K562 (cell line): ENCODE measurements at regions not wholly inside any gene's neighbourhood (a gene's known extent, or its start where the extent isn't known, plus 50 kb on each side); places are given as distances from the start of the nearest gene placed in this dataset.

ENCODE experiments used
- ATAC-seq: fragments of 200-7000 bp; cut with Tn5 transposase; 3 replicates; pipeline ENCODE4 v1.9.1; 2020; ENCODE audit warnings: moderate library complexity
- BruUV-seq: library from RNA; stranded (reverse); fragments of 400-500 nt; replicated peaks from 2 replicates; lab custom pipeline; 2021; lab: Mats Ljungman, UMichigan
- CTCF ChIA-PET: fragments of 300-600 bp; formaldehyde crosslinking; extraction: SDS; loops from one replicate; lab custom pipeline; 2021; ENCODE audit warnings: low intra/inter-chr PET ratio; lab: Yijun Ruan, JAX
- POLR2A ChIA-PET: fragments of 300-600, 350-650 bp; sonication (Branson Sonifier 250); formaldehyde crosslinking; extraction: SDS; loops from one replicate; lab custom pipeline; 2021; ENCODE audit warnings: antibody characterized with exemption, inconsistent platforms; lab: Yijun Ruan, JAX
- DNase-seq, 4 experiments: peaks; one replicate each; pipeline versions ENCODE4 v3.0.0 to v3.0.0-alpha.2; 2011 to 2018; ENCODE audit warnings: low spot score in 3 of 4, mixed read lengths in 3 of 4; ENCODE audit errors: extremely low read depth in 1 of 4
- FAIRE-seq: peaks from 2 replicates; lab custom pipeline; 2011; peaks lifted over from hg19 to GRCh38; lab: Jason Lieb, UNC
- H2AFZ ChIP-seq: 2 replicates; pipeline ENCODE4 v1.6.0; 2011; ENCODE audit warnings: low read depth, low read length, control low read depth, inconsistent platforms
- H3K27ac ChIP-seq: fragments of 200-600 bp; 3 replicates; pipeline ENCODE4 v1.8.0; 2011; ENCODE audit warnings: low read depth, mild to moderate bottlenecking, control low read depth, inconsistent platforms, low read length, moderate library complexity, mixed read lengths; ENCODE audit errors: extremely low read depth
- H3K27me3 ChIP-seq, 2 experiments: fragments of 300-600 bp in 1 of 2; 2 replicates in 1 of 2; 3 replicates in 1 of 2; pipeline versions ENCODE4 v1.6.0 to v1.8.0; 2011; ENCODE audit warnings: inconsistent platforms in 2 of 2, low read length in 2 of 2, mild to moderate bottlenecking in 1 of 2, mixed read lengths in 1 of 2, moderate library complexity in 1 of 2; ENCODE audit not compliant: control insufficient read depth in 2 of 2, insufficient read depth in 2 of 2
- H3K36me3 ChIP-seq: fragments of 300-600 bp; 3 replicates; pipeline ENCODE4 v1.8.0; 2011; ENCODE audit warnings: mild to moderate bottlenecking, low read length, inconsistent platforms; ENCODE audit not compliant: control insufficient read depth, insufficient read depth
- H3K4me1 ChIP-seq, 2 experiments: fragments of 200-600 bp in 1 of 2; replicated peaks in 1 of 2; 2 replicates in 1 of 2; 3 replicates in 1 of 2; pipeline versions ENCODE4 v1.5.1 to v1.8.0; 2011; ENCODE audit warnings: inconsistent platforms in 2 of 2, low read length in 2 of 2, mild to moderate bottlenecking in 1 of 2, mixed read lengths in 1 of 2, moderate library complexity in 1 of 2; ENCODE audit not compliant: control insufficient read depth in 2 of 2, insufficient read depth in 2 of 2
- H3K4me2 ChIP-seq: 2 replicates; pipeline ENCODE4 v1.6.1; 2011; ENCODE audit warnings: low read length, control low read depth, inconsistent platforms, mixed read lengths; ENCODE audit not compliant: insufficient read depth
- H3K4me3 ChIP-seq: fragments of 200-600 bp; sonication (generic), shearing (Covaris generic); 2 replicates; pipeline ENCODE4 v1.5.1; 2016; ENCODE audit warnings: control low read depth, inconsistent platforms
- H3K79me2 ChIP-seq: fragments of 200-600 bp; 3 replicates; pipeline ENCODE4 v1.8.0; 2011; ENCODE audit warnings: low read length, inconsistent platforms; ENCODE audit not compliant: control insufficient read depth, insufficient read depth
- H3K9ac ChIP-seq, 2 experiments: 2 replicates each; pipeline versions ENCODE4 v1.6.0 to v1.6.1; 2011; ENCODE audit warnings: low read depth in 2 of 2, low read length in 2 of 2, control low read depth in 1 of 2, inconsistent platforms in 1 of 2, mild to moderate bottlenecking in 1 of 2, mixed read lengths in 1 of 2; ENCODE audit not compliant: insufficient read depth in 1 of 2
- H3K9me1 ChIP-seq: one replicate; pipeline ENCODE4 v1.6.0; 2011; ENCODE audit warnings: inconsistent platforms, mild to moderate bottlenecking, low read length, moderate library complexity; ENCODE audit not compliant: control insufficient read depth, insufficient read depth
- H3K9me3 ChIP-seq: replicated peaks from 2 replicates; pipeline ENCODE4 v1.5.1; 2011; ENCODE audit warnings: low read depth, low read length, inconsistent platforms; ENCODE audit not compliant: control insufficient read depth, insufficient read depth
- H4K20me1 ChIP-seq: replicated peaks from 2 replicates; pipeline ENCODE4 v1.6.1; 2011; ENCODE audit warnings: low read length, inconsistent platforms, mixed read lengths; ENCODE audit not compliant: control insufficient read depth, insufficient read depth
- CBFA2T3 ChIP-seq: fragments of 450-650 bp; IDR thresholded peaks from 2 replicates; pipeline ENCODE4 v1.6.1; 2017
- HNRNPL ChIP-seq: fragments of 200-400 bp; formaldehyde crosslinking; IDR thresholded peaks from 2 replicates; pipeline ENCODE4 v1.6.1; 2017; ENCODE audit warnings: low read depth, mild to moderate bottlenecking, low read length
- SPI1 ChIP-seq: IDR thresholded peaks from 2 replicates; pipeline ENCODE4 v1.6.1; 2011; ENCODE audit warnings: low read depth, low read length, control low read depth, borderline replicate concordance
- WGBS: fragments of 100-300 bp; shearing (Covaris generic); methylation state at CpG from one replicate; pipeline ENCODE4 v1.1.6; 2016; ENCODE audit warnings: low coverage, mixed read lengths; ENCODE audit not compliant: insufficient coverage; ENCODE audit errors: missing lambda C conversion rate; 5-methylcytosine and 5-hydroxymethylcytosine counted together
- in situ Hi-C: fragments of 300-500 bp; cut with MboI; formaldehyde crosslinking; loops from 4 replicates; pipeline ENCODE4 v1.15.0; 2018; ENCODE audit warnings: inconsistent platforms, mixed read lengths
- intact Hi-C: fragments of 100-400 bp; cut with micrococcal nuclease; formaldehyde crosslinking; loops from 2 replicates; pipeline ENCODE4 v1.14.2; 2022
- TF ChIP-seq, protein P1 (sequence below): IDR thresholded peaks from 2 replicates; pipeline ENCODE4 v1.6.1; 2014; ENCODE audit warnings: antibody characterized with exemption
- TF ChIP-seq, protein P2 (sequence below): fragments of 450-650 bp; IDR thresholded peaks from 2 replicates; pipeline ENCODE4 v1.6.1; 2016; ENCODE audit warnings: low read depth

DNA sequence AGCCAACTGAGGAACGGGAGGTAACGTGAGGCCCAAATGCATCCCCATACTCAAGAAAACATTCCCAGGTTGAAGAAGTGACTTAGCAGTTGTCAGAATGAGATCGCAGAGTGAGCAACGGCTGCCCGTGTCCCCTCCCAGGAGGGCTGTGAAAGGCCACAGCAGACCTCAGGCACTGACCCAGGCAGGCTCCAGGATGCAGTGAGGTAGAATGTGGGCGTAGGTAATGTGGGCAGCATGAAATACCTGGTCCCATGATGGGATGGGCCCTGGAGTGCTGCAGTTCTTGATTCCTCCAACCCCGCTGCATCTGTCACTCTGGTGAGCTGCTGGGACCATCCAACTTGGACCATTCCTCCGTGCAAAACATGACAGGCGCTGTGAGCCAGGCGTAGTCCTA is 74.8 kb downstream of the NSMCE3 start:
- intact Hi-C loops (no loop called here), in situ Hi-C loops (no loop called here)
- no peaks in the 10 kb centered on the region for H3K36me3 ChIP-seq
- POLR2A ChIA-PET: no interaction called here
- no peak overlapping the region for H2AFZ ChIP-seq
- no peak overlapping the region for H3K4me2 ChIP-seq
- 0% methylated on average over 10 of the region's 10 CpGs for WGBS
- no peaks in the 10 kb centered on the region for H3K9me3 ChIP-seq
- no peak overlapping the region for H3K27ac ChIP-seq
- DNase-seq (no peak), ATAC-seq (no peak), FAIRE-seq (no peak)
- TF ChIP-seq HNRNPL: no peak
- TF ChIP-seq CBFA2T3: no peak
- TF ChIP-seq SPI1: no peak
- TF ChIP-seq, protein P1, sequence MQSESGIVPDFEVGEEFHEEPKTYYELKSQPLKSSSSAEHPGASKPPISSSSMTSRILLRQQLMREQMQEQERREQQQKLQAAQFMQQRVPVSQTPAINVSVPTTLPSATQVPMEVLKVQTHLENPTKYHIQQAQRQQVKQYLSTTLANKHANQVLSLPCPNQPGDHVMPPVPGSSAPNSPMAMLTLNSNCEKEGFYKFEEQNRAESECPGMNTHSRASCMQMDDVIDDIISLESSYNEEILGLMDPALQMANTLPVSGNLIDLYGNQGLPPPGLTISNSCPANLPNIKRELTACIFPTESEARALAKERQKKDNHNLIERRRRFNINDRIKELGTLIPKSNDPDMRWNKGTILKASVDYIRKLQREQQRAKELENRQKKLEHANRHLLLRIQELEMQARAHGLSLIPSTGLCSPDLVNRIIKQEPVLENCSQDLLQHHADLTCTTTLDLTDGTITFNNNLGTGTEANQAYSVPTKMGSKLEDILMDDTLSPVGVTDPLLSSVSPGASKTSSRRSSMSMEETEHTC: no peak
- TF ChIP-seq, protein P2, sequence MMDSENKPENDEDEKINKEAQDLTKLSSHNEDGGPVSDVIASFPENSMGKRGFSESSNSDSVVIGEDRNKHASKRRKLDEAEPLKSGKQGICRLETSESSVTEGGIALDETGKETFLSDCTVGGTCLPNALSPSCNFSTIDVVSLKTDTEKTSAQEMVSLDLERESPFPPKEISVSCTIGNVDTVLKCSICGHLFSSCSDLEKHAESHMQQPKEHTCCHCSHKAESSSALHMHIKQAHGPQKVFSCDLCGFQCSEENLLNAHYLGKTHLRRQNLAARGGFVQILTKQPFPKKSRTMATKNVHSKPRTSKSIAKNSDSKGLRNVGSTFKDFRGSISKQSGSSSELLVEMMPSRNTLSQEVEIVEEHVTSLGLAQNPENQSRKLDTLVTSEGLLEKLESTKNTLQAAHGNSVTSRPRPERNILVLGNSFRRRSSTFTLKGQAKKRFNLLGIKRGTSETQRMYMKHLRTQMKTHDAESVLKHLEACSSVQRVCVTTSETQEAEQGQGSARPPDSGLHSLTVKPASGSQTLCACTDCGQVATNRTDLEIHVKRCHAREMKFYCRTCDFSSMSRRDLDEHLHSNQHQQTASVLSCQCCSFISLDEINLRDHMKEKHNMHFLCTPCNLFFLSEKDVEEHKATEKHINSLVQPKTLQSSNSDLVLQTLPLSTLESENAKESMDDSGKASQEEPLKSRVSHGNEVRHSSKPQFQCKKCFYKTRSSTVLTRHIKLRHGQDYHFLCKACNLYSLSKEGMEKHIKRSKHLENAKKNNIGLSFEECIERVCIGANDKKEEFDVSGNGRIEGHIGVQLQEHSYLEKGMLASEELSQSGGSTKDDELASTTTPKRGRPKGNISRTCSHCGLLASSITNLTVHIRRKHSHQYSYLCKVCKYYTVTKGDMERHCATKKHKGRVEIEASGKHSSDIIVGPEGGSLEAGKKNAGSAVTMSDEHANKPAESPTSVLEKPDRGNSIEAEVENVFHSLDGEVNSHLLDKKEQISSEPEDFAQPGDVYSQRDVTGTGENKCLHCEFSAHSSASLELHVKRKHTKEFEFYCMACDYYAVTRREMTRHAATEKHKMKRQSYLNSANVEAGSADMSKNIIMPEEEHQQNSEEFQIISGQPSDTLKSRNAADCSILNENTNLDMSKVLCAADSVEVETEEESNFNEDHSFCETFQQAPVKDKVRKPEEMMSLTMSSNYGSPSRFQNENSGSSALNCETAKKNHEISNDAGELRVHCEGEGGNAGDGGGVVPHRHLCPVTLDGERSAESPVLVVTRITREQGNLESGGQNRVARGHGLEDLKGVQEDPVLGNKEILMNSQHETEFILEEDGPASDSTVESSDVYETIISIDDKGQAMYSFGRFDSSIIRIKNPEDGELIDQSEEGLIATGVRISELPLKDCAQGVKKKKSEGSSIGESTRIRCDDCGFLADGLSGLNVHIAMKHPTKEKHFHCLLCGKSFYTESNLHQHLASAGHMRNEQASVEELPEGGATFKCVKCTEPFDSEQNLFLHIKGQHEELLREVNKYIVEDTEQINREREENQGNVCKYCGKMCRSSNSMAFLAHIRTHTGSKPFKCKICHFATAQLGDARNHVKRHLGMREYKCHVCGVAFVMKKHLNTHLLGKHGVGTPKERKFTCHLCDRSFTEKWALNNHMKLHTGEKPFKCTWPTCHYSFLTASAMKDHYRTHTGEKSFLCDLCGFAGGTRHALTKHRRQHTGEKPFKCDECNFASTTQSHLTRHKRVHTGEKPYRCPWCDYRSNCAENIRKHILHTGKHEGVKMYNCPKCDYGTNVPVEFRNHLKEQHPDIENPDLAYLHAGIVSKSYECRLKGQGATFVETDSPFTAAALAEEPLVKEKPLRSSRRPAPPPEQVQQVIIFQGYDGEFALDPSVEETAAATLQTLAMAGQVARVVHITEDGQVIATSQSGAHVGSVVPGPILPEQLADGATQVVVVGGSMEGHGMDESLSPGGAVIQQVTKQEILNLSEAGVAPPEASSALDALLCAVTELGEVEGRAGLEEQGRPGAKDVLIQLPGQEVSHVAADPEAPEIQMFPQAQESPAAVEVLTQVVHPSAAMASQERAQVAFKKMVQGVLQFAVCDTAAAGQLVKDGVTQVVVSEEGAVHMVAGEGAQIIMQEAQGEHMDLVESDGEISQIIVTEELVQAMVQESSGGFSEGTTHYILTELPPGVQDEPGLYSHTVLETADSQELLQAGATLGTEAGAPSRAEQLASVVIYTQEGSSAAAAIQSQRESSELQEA: no peak
- no peaks in the 10 kb centered on the region for H3K79me2 ChIP-seq
- CTCF ChIA-PET: no interaction called here
- no peaks in the 10 kb centered on the region for H3K4me1 ChIP-seq
- H3K9me1 ChIP-seq: no peaks in the 10 kb centered on the region
- no peak overlapping the region for H3K4me3 ChIP-seq
- H3K27me3 ChIP-seq: peaks cover 16 to 31% of the 10 kb centered on the region in 2 experiments; a peak in 4 of 5 replicates
- H3K9ac ChIP-seq: no peak overlapping the region
- no TSS peak for BruUV-seq
- no peaks in the 10 kb centered on the region for H4K20me1 ChIP-seq
